HepG2 (cell line): ENCODE measurements at regions not wholly inside any gene's neighbourhood (a gene's known extent, or its start where the extent isn't known, plus 50 kb on each side); places are given as distances from the start of the nearest gene placed in this dataset.

Experiments
- ATAC-seq: fragments of 200-7000 bp; cut with Tn5 transposase; 3 replicates; pipeline ENCODE4 v1.9.1; 2020; ENCODE audit warnings: mild to moderate bottlenecking, moderate library complexity
- BruUV-seq: library from RNA; stranded (reverse); fragments of 400-500 nt; replicated peaks from 2 replicates; lab custom pipeline; 2021; lab: Mats Ljungman, UMichigan
- CTCF ChIA-PET: fragments of 300-600 bp; formaldehyde crosslinking; extraction: SDS; loops from one replicate; lab custom pipeline; 2021; ENCODE audit warnings: low total read pairs, inconsistent platforms, low intra/inter-chr PET ratio; lab: Yijun Ruan, JAX
- POLR2A ChIA-PET: fragments of 350-600 bp; sonication (Branson Sonifier 250); formaldehyde crosslinking; loops from one replicate; lab custom pipeline; 2020; ENCODE audit warnings: antibody characterized with exemption, inconsistent platforms; lab: Yijun Ruan, JAX
- DNase-seq: peaks from one replicate; pipeline ENCODE4 v3.0.0-alpha.2; 2015; ENCODE audit warnings: low spot score
- FAIRE-seq: peaks from 3 replicates; lab custom pipeline; 2011; peaks lifted over from hg19 to GRCh38; lab: Jason Lieb, UNC
- H2AFZ ChIP-seq: one replicate; pipeline ENCODE4 v1.6.1; 2011; ENCODE audit warnings: low read length, inconsistent platforms
- H3K27ac ChIP-seq: fragments of 300-600 bp; 3 replicates; pipeline ENCODE4 v1.8.0; 2011; ENCODE audit warnings: mixed run types, mild to moderate bottlenecking, mixed read lengths, low read length, inconsistent platforms; ENCODE audit not compliant: insufficient read depth; ENCODE audit errors: extremely low read length
- H3K27me3 ChIP-seq, 2 experiments: fragments of 200-600 bp in 1 of 2; 2 replicates in 1 of 2; 3 replicates in 1 of 2; pipeline versions ENCODE4 v1.6.0 to v1.8.0; 2011; ENCODE audit warnings: low read length in 2 of 2, mild to moderate bottlenecking in 2 of 2, moderate library complexity in 2 of 2, inconsistent platforms in 1 of 2; ENCODE audit not compliant: insufficient read depth in 2 of 2, control insufficient read depth in 1 of 2
- H3K36me3 ChIP-seq, 2 experiments: fragments of 200-600 bp in 1 of 2; replicated peaks in 1 of 2; 2 replicates in 1 of 2; 3 replicates in 1 of 2; pipeline versions ENCODE4 v1.5.1 to v1.8.0; 2011; ENCODE audit warnings: low read length in 2 of 2, inconsistent platforms in 1 of 2; ENCODE audit not compliant: insufficient read depth in 2 of 2, control insufficient read depth in 1 of 2
- H3K4me1 ChIP-seq: 2 replicates; pipeline ENCODE4 v1.5.1; 2012; ENCODE audit warnings: low read length, inconsistent platforms; ENCODE audit not compliant: insufficient read depth
- H3K4me2 ChIP-seq: 2 replicates; pipeline ENCODE4 v1.6.0; 2011; ENCODE audit warnings: low read depth, low read length, inconsistent platforms
- H3K4me3 ChIP-seq, 3 experiments: fragments of 200-600 bp in 1 of 3; sonication (generic), shearing (Covaris generic) in 1 of 3; replicated peaks in 1 of 3; 2 replicates each; pipeline ENCODE4 v1.5.1; 2011 to 2016; ENCODE audit warnings: low read length in 3 of 3, inconsistent platforms in 2 of 3, low read depth in 2 of 3, mild to moderate bottlenecking in 2 of 3, control low read depth in 1 of 3, mixed read lengths in 1 of 3; ENCODE audit not compliant: insufficient read depth in 1 of 3
- H3K79me2 ChIP-seq: one replicate; pipeline ENCODE4 v1.6.1; 2011; ENCODE audit warnings: low read length, inconsistent platforms; ENCODE audit not compliant: insufficient read depth
- H3K9ac ChIP-seq: 2 replicates; pipeline ENCODE4 v1.6.0; 2011; ENCODE audit warnings: mild to moderate bottlenecking, low read depth, low read length, inconsistent platforms; ENCODE audit not compliant: insufficient read depth
- H3K9me3 ChIP-seq: 2 replicates; pipeline ENCODE4 v1.5.1; 2012; ENCODE audit warnings: mild to moderate bottlenecking, low read length
- H4K20me1 ChIP-seq: 2 replicates; pipeline ENCODE4 v1.6.0; 2011; ENCODE audit warnings: inconsistent platforms, mild to moderate bottlenecking, low read length, moderate library complexity; ENCODE audit not compliant: insufficient read depth
- GATAD1 ChIP-seq: IDR thresholded peaks from 2 replicates; pipeline ENCODE4 v1.6.1; 2016; ENCODE audit warnings: missing genetic modification reagents, missing compliant biosample characterization
- HNF4G ChIP-seq, 2 experiments: sonication (generic) in 1 of 2; formaldehyde crosslinking in 1 of 2; IDR thresholded peaks; 2 replicates each; pipeline versions ENCODE4 v1.4.0 to v1.6.1; 2011 to 2020; ENCODE audit warnings: borderline replicate concordance in 2 of 2, low read depth in 2 of 2, mild to moderate bottlenecking in 2 of 2, low read length in 1 of 2, missing genetic modification reagents in 1 of 2, moderate library complexity in 1 of 2
- KAT7 ChIP-seq: IDR thresholded peaks from 2 replicates; pipeline ENCODE4 v1.6.1; 2018; ENCODE audit warnings: borderline replicate concordance, missing compliant biosample characterization
- PHF5A ChIP-seq: IDR thresholded peaks from one replicate; pipeline ENCODE4 v1.6.1; 2018; ENCODE audit warnings: low read depth, missing genetic modification reagents; ENCODE audit not compliant: unreplicated experiment
- RBAK ChIP-seq: sonication (generic); formaldehyde crosslinking; IDR thresholded peaks from 2 replicates; pipeline ENCODE4 v1.5.1; 2020; ENCODE audit warnings: mild to moderate bottlenecking, missing genetic modification reagents
- SALL1 ChIP-seq: sonication (generic); formaldehyde crosslinking; IDR thresholded peaks from 2 replicates; pipeline ENCODE4 v1.8.0; 2022; ENCODE audit warnings: mild to moderate bottlenecking, missing genetic modification reagents
- SOX13 ChIP-seq, 3 experiments: fragments of 450-650 bp in 1 of 3; sonication (generic) in 1 of 3; formaldehyde crosslinking in 1 of 3; IDR thresholded peaks in 2 of 3; conservative IDR thresholded peaks in 1 of 3; 2 replicates each; pipeline versions ENCODE4 v1.5.0 to v1.6.1; 2016 to 2020; ENCODE audit warnings: antibody characterized with exemption in 1 of 3, mild to moderate bottlenecking in 1 of 3, missing compliant biosample characterization in 1 of 3, missing genetic modification reagents in 1 of 3, moderate library complexity in 1 of 3
- ZNF720 ChIP-seq: sonication (generic); formaldehyde crosslinking; IDR thresholded peaks from 2 replicates; pipeline ENCODE4 v1.4.0; 2020; ENCODE audit warnings: missing genetic modification reagents
- WGBS: methylation state at CpG from one replicate; pipeline ENCODE4 v1.1.6; 2017; ENCODE audit warnings: low lambda C conversion rate; 5-methylcytosine and 5-hydroxymethylcytosine counted together
- in situ Hi-C: cut with HindIII; loops from 2 replicates; pipeline ENCODE4 v1.10.0; 2017; ENCODE audit warnings: low pct_unique_long_range_greater_than_20kb; ENCODE audit not compliant: extremely low pct_ligation_motif_present
- intact Hi-C: fragments of 100-400 bp; cut with micrococcal nuclease; formaldehyde crosslinking; loops from one replicate; pipeline ENCODE4 v1.10.0; 2022; ENCODE audit not compliant: unreplicated experiment
- TF ChIP-seq, protein P1 (sequence below): sonication (generic); formaldehyde crosslinking; IDR thresholded peaks from 2 replicates; pipeline ENCODE4 v1.4.0; 2020; ENCODE audit warnings: missing genetic modification reagents
- TF ChIP-seq, protein P2 (sequence below): sonication (generic); formaldehyde crosslinking; IDR thresholded peaks from 2 replicates; pipeline ENCODE4 v1.4.0; 2020; ENCODE audit warnings: missing genetic modification reagents; ENCODE audit errors: not compliant biosample characterization
- TF ChIP-seq, protein P3 (sequence below): IDR thresholded peaks from 2 replicates; pipeline ENCODE4 v1.4.0; 2020; ENCODE audit warnings: mild to moderate bottlenecking, missing genetic modification reagents

DNA sequence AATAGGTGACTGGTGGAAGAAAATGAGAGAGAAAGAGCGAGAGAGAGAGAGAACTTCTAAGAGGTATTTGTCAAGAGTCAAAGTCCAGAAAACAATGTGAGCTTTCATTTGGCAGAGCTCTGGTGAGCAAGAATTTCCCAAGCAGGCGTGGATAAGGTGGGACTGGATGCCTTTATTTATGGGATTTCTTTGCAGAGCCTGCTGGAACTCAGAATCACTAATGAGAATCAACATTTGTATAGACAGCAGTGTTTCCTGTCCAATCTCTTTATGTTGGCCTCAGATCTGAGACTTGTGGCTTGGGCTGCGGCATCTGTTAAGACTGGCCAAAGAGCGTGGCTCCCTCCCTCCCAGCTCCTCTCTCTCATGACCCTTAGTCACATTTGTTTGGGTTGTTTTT lies 67.9 kb upstream of the TBL1X start:
- H3K27ac ChIP-seq, result peak overlapping the region; percentile 40
- no peak overlapping the region for H3K9ac ChIP-seq
- BruUV-seq, result no TSS peak
- ATAC-seq (peak; percentile 90), DNase-seq (peak; percentile 79), FAIRE-seq (peak; percentile 63)
- ChIA-PET POLR2A (interaction anchor here (0.9 kb wide), 1 partner anchor 61 kb away, joined by 3 read pairs; no protein-coding TSS in a partner anchor), CTCF (no interaction called here)
- in situ Hi-C loops (no loop called here), intact Hi-C loops (no loop called here)
- H2AFZ ChIP-seq, result no peak overlapping the region
- peak overlapping the region; percentile 45; the same call in 1 of the 2 replicates for H3K4me2 ChIP-seq
- H3K27me3 ChIP-seq, result no peaks in the 10 kb centered on the region
- no peaks in the 10 kb centered on the region for H4K20me1 ChIP-seq
- H3K4me3 ChIP-seq, result peak overlapping the region in 1 of 3 experiments; percentile 33; a peak in 2 of 6 replicates
- no peaks in the 10 kb centered on the region for H3K79me2 ChIP-seq
- WGBS, result 0% methylated on average over 4 of the region's 4 CpGs
- no peaks in the 10 kb centered on the region for H3K9me3 ChIP-seq
- no peaks in the 10 kb centered on the region for H3K36me3 ChIP-seq
- H3K4me1 ChIP-seq, result peaks cover 14% of the 10 kb centered on the region
- TF ChIP-seq SOX13 (IDR thresholded peaks at IDR 0.05) (no peak), SOX13 (CRISPR knock-in tag; conservative IDR thresholded peaks at IDR 0.05 in 1 of 2, IDR thresholded peaks at IDR 0.05 in 1 of 2) (peak in 1 of 2 experiments; percentile 21; a peak in 1 of 4 replicates), GATAD1 (CRISPR knock-in tag) (no peak), HNF4G (IDR thresholded peaks at IDR 0.05; ENCODE audit: borderline replicate concordance, low read depth, low read length) (peak; percentile 40; the same call in 1 of the 2 replicates), HNF4G (CRISPR knock-in tag; IDR thresholded peaks at IDR 0.05; ENCODE audit: borderline replicate concordance, low read depth) (no peak), PHF5A (no peak), KAT7 (CRISPR knock-in tag) (no peak), SALL1 (CRISPR knock-in tag) (0 out of 2 replicates have a peak, but pooled peaks have one; percentile 11), RBAK (CRISPR knock-in tag) (no peak), ZNF720 (CRISPR knock-in tag) (no peak)
- TF ChIP-seq, protein P1, sequence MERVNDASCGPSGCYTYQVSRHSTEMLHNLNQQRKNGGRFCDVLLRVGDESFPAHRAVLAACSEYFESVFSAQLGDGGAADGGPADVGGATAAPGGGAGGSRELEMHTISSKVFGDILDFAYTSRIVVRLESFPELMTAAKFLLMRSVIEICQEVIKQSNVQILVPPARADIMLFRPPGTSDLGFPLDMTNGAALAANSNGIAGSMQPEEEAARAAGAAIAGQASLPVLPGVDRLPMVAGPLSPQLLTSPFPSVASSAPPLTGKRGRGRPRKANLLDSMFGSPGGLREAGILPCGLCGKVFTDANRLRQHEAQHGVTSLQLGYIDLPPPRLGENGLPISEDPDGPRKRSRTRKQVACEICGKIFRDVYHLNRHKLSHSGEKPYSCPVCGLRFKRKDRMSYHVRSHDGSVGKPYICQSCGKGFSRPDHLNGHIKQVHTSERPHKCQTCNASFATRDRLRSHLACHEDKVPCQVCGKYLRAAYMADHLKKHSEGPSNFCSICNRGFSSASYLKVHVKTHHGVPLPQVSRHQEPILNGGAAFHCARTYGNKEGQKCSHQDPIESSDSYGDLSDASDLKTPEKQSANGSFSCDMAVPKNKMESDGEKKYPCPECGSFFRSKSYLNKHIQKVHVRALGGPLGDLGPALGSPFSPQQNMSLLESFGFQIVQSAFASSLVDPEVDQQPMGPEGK (CRISPR knock-in tag), result no peak
- TF ChIP-seq, protein P2, sequence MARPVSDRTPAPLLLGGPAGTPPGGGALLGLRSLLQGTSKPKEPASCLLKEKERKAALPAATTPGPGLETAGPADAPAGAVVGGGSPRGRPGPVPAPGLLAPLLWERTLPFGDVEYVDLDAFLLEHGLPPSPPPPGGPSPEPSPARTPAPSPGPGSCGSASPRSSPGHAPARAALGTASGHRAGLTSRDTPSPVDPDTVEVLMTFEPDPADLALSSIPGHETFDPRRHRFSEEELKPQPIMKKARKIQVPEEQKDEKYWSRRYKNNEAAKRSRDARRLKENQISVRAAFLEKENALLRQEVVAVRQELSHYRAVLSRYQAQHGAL (CRISPR knock-in tag), result no peak
- TF ChIP-seq, protein P3, sequence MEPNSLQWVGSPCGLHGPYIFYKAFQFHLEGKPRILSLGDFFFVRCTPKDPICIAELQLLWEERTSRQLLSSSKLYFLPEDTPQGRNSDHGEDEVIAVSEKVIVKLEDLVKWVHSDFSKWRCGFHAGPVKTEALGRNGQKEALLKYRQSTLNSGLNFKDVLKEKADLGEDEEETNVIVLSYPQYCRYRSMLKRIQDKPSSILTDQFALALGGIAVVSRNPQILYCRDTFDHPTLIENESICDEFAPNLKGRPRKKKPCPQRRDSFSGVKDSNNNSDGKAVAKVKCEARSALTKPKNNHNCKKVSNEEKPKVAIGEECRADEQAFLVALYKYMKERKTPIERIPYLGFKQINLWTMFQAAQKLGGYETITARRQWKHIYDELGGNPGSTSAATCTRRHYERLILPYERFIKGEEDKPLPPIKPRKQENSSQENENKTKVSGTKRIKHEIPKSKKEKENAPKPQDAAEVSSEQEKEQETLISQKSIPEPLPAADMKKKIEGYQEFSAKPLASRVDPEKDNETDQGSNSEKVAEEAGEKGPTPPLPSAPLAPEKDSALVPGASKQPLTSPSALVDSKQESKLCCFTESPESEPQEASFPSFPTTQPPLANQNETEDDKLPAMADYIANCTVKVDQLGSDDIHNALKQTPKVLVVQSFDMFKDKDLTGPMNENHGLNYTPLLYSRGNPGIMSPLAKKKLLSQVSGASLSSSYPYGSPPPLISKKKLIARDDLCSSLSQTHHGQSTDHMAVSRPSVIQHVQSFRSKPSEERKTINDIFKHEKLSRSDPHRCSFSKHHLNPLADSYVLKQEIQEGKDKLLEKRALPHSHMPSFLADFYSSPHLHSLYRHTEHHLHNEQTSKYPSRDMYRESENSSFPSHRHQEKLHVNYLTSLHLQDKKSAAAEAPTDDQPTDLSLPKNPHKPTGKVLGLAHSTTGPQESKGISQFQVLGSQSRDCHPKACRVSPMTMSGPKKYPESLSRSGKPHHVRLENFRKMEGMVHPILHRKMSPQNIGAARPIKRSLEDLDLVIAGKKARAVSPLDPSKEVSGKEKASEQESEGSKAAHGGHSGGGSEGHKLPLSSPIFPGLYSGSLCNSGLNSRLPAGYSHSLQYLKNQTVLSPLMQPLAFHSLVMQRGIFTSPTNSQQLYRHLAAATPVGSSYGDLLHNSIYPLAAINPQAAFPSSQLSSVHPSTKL, result peak; percentile 32; the same call in 1 of the 2 replicates
